Stimulated activated CD4-positive, alpha-beta T cell treated with anti-CD3 and anti-CD28 coated beads, Interleukin-4, amount 100 ng/mL, for 24 hours (primary cell): ENCODE measurements at regions not wholly inside any gene's neighbourhood (a gene's known extent, or its start where the extent isn't known, plus 50 kb on each side); places are given as distances from the start of the nearest gene placed in this dataset.
A peak's percentile ranks its signal among the peaks of the same experiment; 100 is the strongest.

Experiments used
- DNase-seq: peaks from one replicate; pipeline ENCODE4 v3.0.0-alpha.2; 2020

- DNase-seq: no peak
Measured at GRCh38 chr9:109549386-109549785, 51.3 kb upstream of the PTPN3 start.

- no peak for DNase-seq
Measured at GRCh38 chr9:109551651-109552050, 53.5 kb upstream of the PTPN3 start.

- DNase-seq: no peak
Measured at GRCh38 chr9:109555215-109555614, 57.1 kb upstream of the PTPN3 start.

- no peak for DNase-seq
Measured at GRCh38 chr9:109556061-109556460, 58.0 kb upstream of the PTPN3 start.

GRCh38 chr9:109556786-109557185 is 58.7 kb upstream of the PTPN3 start:
- DNase-seq: no peak

- DNase-seq: no peak
Measured at GRCh38 chr9:109557481-109557880, 59.4 kb upstream of the PTPN3 start.

- DNase-seq: no peak
Measured at GRCh38 chr9:109558718-109559151, 60.6 kb upstream of the PTPN3 start.

GRCh38 chr9:109560470-109561132 is 62.5 kb upstream of the PTPN3 start:
- no peak for DNase-seq

GRCh38 chr9:109561137-109561536 is 63.0 kb upstream of the PTPN3 start:
- DNase-seq: no peak

GRCh38 chr9:109568089-109568488 is 70.0 kb upstream of the PTPN3 start:
- DNase-seq: no peak

- no peak for DNase-seq
Measured at GRCh38 chr9:109568568-109569210, 70.6 kb upstream of the PTPN3 start.

GRCh38 chr9:109574061-109574882 is 76.2 kb upstream of the PTPN3 start:
- peak; percentile 17 for DNase-seq

- DNase-seq: no peak
Measured at GRCh38 chr9:109576762-109577161, 78.7 kb upstream of the PTPN3 start.

- no peak for DNase-seq
Measured at GRCh38 chr9:109579191-109579948, 81.3 kb upstream of the PTPN3 start.

- no peak for DNase-seq
Measured at GRCh38 chr9:109582386-109582785, 84.3 kb upstream of the PTPN3 start.

- no peak for DNase-seq
Measured at GRCh38 chr9:109584205-109584604, 86.1 kb upstream of the PTPN3 start.

- no peak for DNase-seq
Measured at GRCh38 chr9:109585796-109586195, 87.7 kb upstream of the PTPN3 start.

GRCh38 chr9:109586993-109587392 is 88.9 kb upstream of the PTPN3 start:
- no peak for DNase-seq

GRCh38 chr9:109588415-109588814 is 90.3 kb upstream of the PTPN3 start:
- no peak for DNase-seq

- DNase-seq: no peak
Measured at GRCh38 chr9:109590966-109591365, 92.9 kb upstream of the PTPN3 start.

GRCh38 chr9:109591691-109592090 is 93.6 kb upstream of the PTPN3 start:
- DNase-seq: no peak

- DNase-seq: no peak
Measured at GRCh38 chr9:109593612-109594011, 95.5 kb upstream of the PTPN3 start.

GRCh38 chr9:109597496-109597895 is 99.4 kb upstream of the PTPN3 start:
- DNase-seq: no peak
